Natural killer cell treated with Interleukin-12 subunit alpha and Interleukin-12 subunit beta and Interleukin-15 and Interleukin-18, amount 100 ng/mL, for 72 hours (primary cell): ENCODE measurements at regions not wholly inside any gene's neighbourhood (a gene's known extent, or its start where the extent isn't known, plus 50 kb on each side); places are given as distances from the start of the nearest gene placed in this dataset.
"Not testable (repeated sequence)": the region's sequence is repeated elsewhere in the genome, so short reads cannot be mapped to it uniquely, and the experiment has no call there.

ENCODE experiments used
- ATAC-seq, 2 donors: fragments of 150-1000 bp; cut with Tn5 transposase in 1 of 2; sonication (Bioruptor Pico), chemical (Tn5 transposase) in 1 of 2; 2 replicates each; pipeline ENCODE4 v1.10.0; 2021
- DNase-seq: peaks from one replicate; pipeline ENCODE4 v3.0.0; 2022; ENCODE audit warnings: low spot score
- H3K27ac Mint-ChIP-seq, 2 donors: 1 replicate in 1 of 2; 2 replicates in 1 of 2; pipeline ENCODE4 v1.8.0; 2022; ENCODE audit warnings: mixed read lengths in 2 of 2, mild to moderate bottlenecking in 1 of 2, moderate library complexity in 1 of 2
- H3K27me3 Mint-ChIP-seq, 2 donors: 1 replicate in 1 of 2; 2 replicates in 1 of 2; pipeline ENCODE4 v1.8.0; 2022; ENCODE audit warnings: mixed read lengths in 2 of 2
- H3K36me3 Mint-ChIP-seq: one replicate; pipeline ENCODE4 v1.8.0; 2022; ENCODE audit warnings: mixed read lengths
- H3K4me1 Mint-ChIP-seq, 2 donors: 1 replicate in 1 of 2; 2 replicates in 1 of 2; pipeline ENCODE4 v1.8.0; 2022; ENCODE audit warnings: low read depth in 2 of 2, mixed read lengths in 2 of 2, mild to moderate bottlenecking in 1 of 2
- H3K4me3 Mint-ChIP-seq: one replicate; pipeline ENCODE4 v1.8.0; 2022; ENCODE audit warnings: mixed read lengths
- H3K9me3 Mint-ChIP-seq: 2 replicates; pipeline ENCODE4 v1.8.0; 2022; ENCODE audit warnings: mixed read lengths

DNA sequence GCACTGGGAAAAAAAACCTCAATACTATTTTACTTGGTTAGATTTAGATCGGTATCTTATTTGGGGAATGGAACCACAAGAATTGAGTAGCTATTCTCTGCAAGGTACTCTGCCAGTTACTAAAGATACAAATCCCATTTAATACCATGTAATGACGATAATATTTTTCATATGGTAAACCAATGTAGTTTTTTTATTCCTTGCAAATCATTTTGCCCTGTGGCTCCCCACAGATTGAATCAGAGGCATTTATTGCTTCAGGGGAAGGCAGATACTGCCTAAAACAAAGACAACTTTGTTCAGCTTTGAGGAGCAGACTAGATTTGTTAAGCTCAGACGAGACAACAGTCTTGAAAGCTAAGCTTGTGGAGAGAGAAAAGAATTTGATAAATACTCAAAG lies 226.7 kb upstream of the RUNX1 start:
- peaks cover 6% of the 10 kb centered on the region for H3K36me3 Mint-ChIP-seq
- no peak for ATAC-seq
- no peak overlapping the region for H3K27ac Mint-ChIP-seq
- H3K9me3 Mint-ChIP-seq, result peaks cover 4% of the 10 kb centered on the region
- no peaks in the 10 kb centered on the region for H3K27me3 Mint-ChIP-seq
- H3K4me1 Mint-ChIP-seq, result peaks cover 15 to 29% of the 10 kb centered on the region in 2 donors
- no peak overlapping the region for H3K4me3 Mint-ChIP-seq
- no peak for DNase-seq

GRCh38 chr21:35274923-35275322 lies 225.8 kb upstream of the RUNX1 start:
- DNase-seq, result no peak
- H3K36me3 Mint-ChIP-seq, result peaks cover 6% of the 10 kb centered on the region
- no peak overlapping the region for H3K4me3 Mint-ChIP-seq
- peaks cover 4% of the 10 kb centered on the region for H3K9me3 Mint-ChIP-seq
- no peaks in the 10 kb centered on the region for H3K27me3 Mint-ChIP-seq
- H3K27ac Mint-ChIP-seq, result no peak overlapping the region
- peaks cover 15 to 29% of the 10 kb centered on the region in 2 donors for H3K4me1 Mint-ChIP-seq
- ATAC-seq, result no peak

GRCh38 chr21:35274090-35274489 lies 225.0 kb upstream of the RUNX1 start:
- Mint-ChIP-seq H3K9me3 (peaks cover 4% of the 10 kb centered on the region), H3K4me3 (no peak overlapping the region), H3K27me3 (no peaks in the 10 kb centered on the region), H3K4me1 (peaks cover 15 to 29% of the 10 kb centered on the region in 2 donors), H3K27ac (no peak overlapping the region), H3K36me3 (peaks cover 10% of the 10 kb centered on the region)
- DNase-seq, result no peak
- ATAC-seq, result no peak

- no peak for DNase-seq
- peaks cover 15 to 29% of the 10 kb centered on the region in 2 donors for H3K4me1 Mint-ChIP-seq
- H3K27ac Mint-ChIP-seq, result peak overlapping the region in 1 of 2 donors; percentile 40
- H3K9me3 Mint-ChIP-seq, result peaks cover 4% of the 10 kb centered on the region
- H3K36me3 Mint-ChIP-seq, result peaks cover 10% of the 10 kb centered on the region
- no peak for ATAC-seq
- no peak overlapping the region for H3K4me3 Mint-ChIP-seq
- no peaks in the 10 kb centered on the region for H3K27me3 Mint-ChIP-seq
These were observed 224.2 kb upstream of the RUNX1 start for GRCh38 chr21:35273333-35273732.

DNA sequence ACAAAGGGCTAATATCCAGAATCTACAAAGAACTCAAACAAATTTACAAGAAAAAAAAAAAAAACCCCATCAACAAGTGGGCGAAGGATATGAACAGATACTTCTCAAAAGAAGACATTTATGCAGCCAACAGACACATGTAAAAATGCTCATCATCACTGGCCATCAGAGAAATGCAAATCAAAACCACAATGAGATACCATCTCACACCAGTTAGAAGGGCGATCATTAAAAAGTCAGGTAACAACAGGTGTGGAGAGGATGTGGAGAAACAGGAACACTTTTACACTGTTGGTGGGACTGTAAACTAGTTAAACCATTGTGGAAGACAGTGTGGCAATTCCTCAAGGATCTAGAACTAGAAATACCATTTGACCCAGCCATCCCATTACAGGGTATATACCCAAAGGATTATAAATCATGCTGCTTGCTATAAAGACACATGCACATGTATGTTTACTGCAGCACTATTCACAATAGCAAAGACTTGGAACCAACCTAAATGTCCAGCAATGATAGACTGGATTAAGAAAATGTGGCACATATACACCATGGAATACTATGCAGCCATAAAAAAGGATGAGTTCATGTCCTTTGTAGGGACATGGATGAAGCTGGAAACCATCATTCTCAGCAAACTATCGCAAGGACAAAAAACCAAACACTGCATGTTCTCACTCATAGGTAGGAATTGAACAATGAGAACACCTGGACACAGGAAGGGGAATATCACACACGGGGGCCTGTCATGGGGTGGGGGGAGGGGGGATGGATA lies 222.4 kb upstream of the RUNX1 start:
- H3K9me3 Mint-ChIP-seq, H3K27me3 Mint-ChIP-seq, ATAC-seq, DNase-seq, H3K4me3 Mint-ChIP-seq, H3K27ac Mint-ChIP-seq: not testable (repeated sequence)
- Mint-ChIP-seq H3K4me1 (peaks cover 13 to 17% of the 10 kb centered on the region in 2 donors), H3K36me3 (peaks cover 10% of the 10 kb centered on the region)

GRCh38 chr21:35268817-35269216 lies 219.7 kb upstream of the RUNX1 start:
- Mint-ChIP-seq H3K4me3 (no peak overlapping the region), H3K27me3 (peaks cover 8 to 10% of the 10 kb centered on the region in 2 donors), H3K36me3 (peaks cover 15% of the 10 kb centered on the region), H3K4me1 (peaks cover 11 to 13% of the 10 kb centered on the region in 2 donors), H3K27ac (no peak overlapping the region), H3K9me3 (peaks cover 8% of the 10 kb centered on the region)
- no peak for DNase-seq
- no peak for ATAC-seq

DNA sequence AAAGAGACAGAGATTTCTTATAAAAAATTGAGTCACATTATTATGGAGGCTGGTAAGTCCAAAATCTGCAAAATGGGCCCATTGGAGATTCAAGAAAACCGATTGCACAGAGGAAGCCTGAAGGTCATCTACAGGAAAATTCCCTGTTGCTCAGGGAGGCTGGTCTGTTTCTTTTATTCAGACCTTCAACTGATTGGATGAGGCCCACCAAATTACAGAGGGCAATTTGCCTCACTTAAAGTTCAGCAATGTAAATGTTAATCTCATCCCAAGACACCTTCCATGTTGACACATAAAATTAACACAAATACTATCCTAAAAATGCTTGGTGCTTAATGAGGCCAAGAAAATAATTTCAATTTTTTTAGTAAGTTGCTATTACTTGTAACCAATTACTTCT lies 219.2 kb upstream of the RUNX1 start:
- no peak overlapping the region for H3K27ac Mint-ChIP-seq
- no peak overlapping the region for H3K4me3 Mint-ChIP-seq
- H3K9me3 Mint-ChIP-seq, result peaks cover 8% of the 10 kb centered on the region
- peaks cover 8 to 10% of the 10 kb centered on the region in 2 donors for H3K27me3 Mint-ChIP-seq
- ATAC-seq, result no peak
- H3K36me3 Mint-ChIP-seq, result peaks cover 15% of the 10 kb centered on the region
- DNase-seq, result no peak
- H3K4me1 Mint-ChIP-seq, result peaks cover 8 to 11% of the 10 kb centered on the region in 2 donors

DNA sequence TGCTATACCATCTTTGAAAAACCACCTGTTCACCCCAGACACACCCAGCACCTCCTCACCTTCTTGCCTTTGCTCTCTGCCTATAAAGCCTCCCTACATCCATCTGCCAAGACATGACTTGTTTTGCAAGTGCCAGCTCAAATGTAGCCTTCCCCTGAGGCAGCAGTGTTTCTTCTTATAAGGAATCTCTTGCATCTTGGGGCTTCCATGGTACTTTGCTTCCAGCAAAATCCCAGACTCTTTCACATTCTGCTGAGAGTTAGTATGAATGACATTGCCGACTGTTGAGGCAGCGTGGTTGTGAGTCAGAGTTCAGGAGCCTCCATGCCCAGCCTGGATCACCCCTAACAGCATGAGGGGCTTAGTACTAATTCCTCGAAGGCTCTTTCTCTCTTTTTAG lies 217.4 kb upstream of the RUNX1 start:
- Mint-ChIP-seq H3K27ac (no peak overlapping the region), H3K4me1 (peaks cover 0 to 4% of the 10 kb centered on the region in 2 donors), H3K4me3 (no peak overlapping the region), H3K36me3 (peaks cover 9% of the 10 kb centered on the region), H3K9me3 (peaks cover 4% of the 10 kb centered on the region), H3K27me3 (peaks cover 8 to 10% of the 10 kb centered on the region in 2 donors)
- DNase-seq (no peak), ATAC-seq (no peak)

- Mint-ChIP-seq H3K27me3 (peaks cover 8 to 10% of the 10 kb centered on the region in 2 donors), H3K4me3 (no peak overlapping the region), H3K4me1 (peaks cover 0 to 4% of the 10 kb centered on the region in 2 donors), H3K36me3 (peaks cover 9% of the 10 kb centered on the region), H3K27ac (no peak overlapping the region), H3K9me3 (peaks cover 4% of the 10 kb centered on the region)
- ATAC-seq (no peak), DNase-seq (no peak)
These were observed 216.2 kb upstream of the RUNX1 start for GRCh38 chr21:35265170-35265877.

GRCh38 chr21:35259457-35259856 lies 210.4 kb upstream of the RUNX1 start:
- DNase-seq (no peak), ATAC-seq (no peak)
- H3K27ac Mint-ChIP-seq, result no peak overlapping the region
- H3K27me3 Mint-ChIP-seq, result peaks cover 5 to 10% of the 10 kb centered on the region in 2 donors
- H3K4me1 Mint-ChIP-seq, result peaks cover 8 to 22% of the 10 kb centered on the region in 2 donors
- peaks cover 3% of the 10 kb centered on the region for H3K9me3 Mint-ChIP-seq
- H3K36me3 Mint-ChIP-seq, result peaks cover 8% of the 10 kb centered on the region
- no peak overlapping the region for H3K4me3 Mint-ChIP-seq

DNA sequence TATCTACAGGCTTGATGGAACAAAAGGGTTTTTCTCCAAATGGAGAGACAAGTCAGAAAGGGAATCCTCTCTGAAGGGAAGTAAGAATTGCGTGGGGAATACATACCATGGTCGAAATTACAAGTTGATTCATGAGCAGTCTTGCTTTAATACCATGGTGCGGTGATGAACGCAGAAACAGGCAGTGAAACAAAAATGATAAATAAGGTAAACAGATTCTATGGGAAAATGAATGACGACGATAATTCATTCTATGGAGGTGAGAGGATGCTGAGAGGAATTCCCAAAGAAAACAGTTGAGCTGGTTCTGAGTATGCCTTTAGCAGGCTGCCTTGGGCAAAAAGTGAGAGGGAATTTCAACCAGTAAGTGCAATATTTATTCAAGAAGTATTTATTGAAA lies 209.4 kb upstream of the RUNX1 start:
- H3K4me3 Mint-ChIP-seq, result no peak overlapping the region
- ATAC-seq, result no peak
- H3K36me3 Mint-ChIP-seq, result peaks cover 5% of the 10 kb centered on the region
- peaks cover 0 to 6% of the 10 kb centered on the region in 2 donors for H3K27me3 Mint-ChIP-seq
- no peaks in the 10 kb centered on the region for H3K9me3 Mint-ChIP-seq
- peak overlapping the region in 1 of 2 donors; percentile 11 for H3K27ac Mint-ChIP-seq
- H3K4me1 Mint-ChIP-seq, result peaks cover 5 to 30% of the 10 kb centered on the region in 2 donors
- no peak for DNase-seq

- Mint-ChIP-seq H3K36me3 (peaks cover 5% of the 10 kb centered on the region), H3K4me1 (peaks cover 5 to 34% of the 10 kb centered on the region in 2 donors), H3K4me3 (no peak overlapping the region), H3K27me3 (peaks cover 0 to 6% of the 10 kb centered on the region in 2 donors), H3K9me3 (no peaks in the 10 kb centered on the region), H3K27ac (peak overlapping the region in 1 of 2 donors; percentile 63)
- ATAC-seq (peak in 1 of 2 donors; percentile 20), DNase-seq (no peak)
These were observed 208.3 kb upstream of the RUNX1 start for GRCh38 chr21:35257413-35257812.

GRCh38 chr21:35256468-35256988 lies 207.4 kb upstream of the RUNX1 start:
- DNase-seq (no peak), ATAC-seq (peak in 1 of 2 donors; percentile 50)
- Mint-ChIP-seq H3K36me3 (peaks cover 5% of the 10 kb centered on the region), H3K4me3 (peak overlapping the region; percentile 68), H3K27ac (peak overlapping the region; percentile 26 to 63), H3K4me1 (peaks cover 7 to 39% of the 10 kb centered on the region in 2 donors), H3K9me3 (no peaks in the 10 kb centered on the region), H3K27me3 (peaks cover 0 to 6% of the 10 kb centered on the region in 2 donors)

- ATAC-seq, result no peak
- no peak for DNase-seq
- peaks cover 0 to 9% of the 10 kb centered on the region in 2 donors for H3K27me3 Mint-ChIP-seq
- H3K27ac Mint-ChIP-seq, result peak overlapping the region in 1 of 2 donors; percentile 63
- peaks cover 5% of the 10 kb centered on the region for H3K9me3 Mint-ChIP-seq
- peaks cover 11% of the 10 kb centered on the region for H3K36me3 Mint-ChIP-seq
- H3K4me1 Mint-ChIP-seq, result peaks cover 9 to 42% of the 10 kb centered on the region in 2 donors
- no peak overlapping the region for H3K4me3 Mint-ChIP-seq
These were observed 205.7 kb upstream of the RUNX1 start for GRCh38 chr21:35254765-35255138.
